MCF 10A (cell line): ENCODE measurements at regions not wholly inside any gene's neighbourhood (a gene's known extent, or its start where the extent isn't known, plus 50 kb on each side); places are given as distances from the start of the nearest gene placed in this dataset.
"Not testable (repeated sequence)": the region's sequence is repeated elsewhere in the genome, so short reads cannot be mapped to it uniquely, and the experiment has no call there.

Experiments used
- BruUV-seq: library from RNA; stranded (reverse); fragments of 400-500 nt; replicated peaks from 2 replicates; lab custom pipeline; 2021; lab: Mats Ljungman, UMichigan
- CTCF ChIA-PET: fragments of 300-600 bp; sonication (Branson Sonifier 250); formaldehyde crosslinking; extraction: SDS; loops from one replicate; lab custom pipeline; 2021; ENCODE audit warnings: antibody characterized with exemption, inconsistent platforms; lab: Yijun Ruan, JAX
- POLR2A ChIA-PET: fragments of 300-600, 350-650 bp; sonication (Branson Sonifier 250); formaldehyde crosslinking; extraction: SDS; loops from one replicate; lab custom pipeline; 2020; ENCODE audit warnings: antibody characterized with exemption, inconsistent platforms; lab: Yijun Ruan, JAX
- DNase-seq: peaks from one replicate; pipeline ENCODE4 v3.0.0-alpha.2; 2018; ENCODE audit not compliant: unreplicated experiment
- H3K27ac Mint-ChIP-seq: one replicate; pipeline ENCODE4 v1.8.0; 2022; ENCODE audit warnings: mild to moderate bottlenecking, low read depth, mixed read lengths; ENCODE audit not compliant: unreplicated experiment
- H3K27me3 Mint-ChIP-seq: one replicate; pipeline ENCODE4 v1.8.0; 2022; ENCODE audit warnings: mixed read lengths; ENCODE audit not compliant: insufficient read depth, unreplicated experiment
- H3K36me3 Mint-ChIP-seq: one replicate; pipeline ENCODE4 v1.8.0; 2022; ENCODE audit warnings: mild to moderate bottlenecking, moderate library complexity, mixed read lengths; ENCODE audit not compliant: insufficient read depth, unreplicated experiment
- H3K4me1 Mint-ChIP-seq: one replicate; pipeline ENCODE4 v1.8.0; 2022; ENCODE audit warnings: mixed read lengths; ENCODE audit not compliant: insufficient read depth, unreplicated experiment
- H3K4me3 Mint-ChIP-seq: one replicate; pipeline ENCODE4 v1.8.0; 2022; ENCODE audit warnings: mild to moderate bottlenecking, moderate library complexity, mixed read lengths; ENCODE audit not compliant: unreplicated experiment
- H3K9me3 Mint-ChIP-seq: one replicate; pipeline ENCODE4 v1.8.0; 2022; ENCODE audit warnings: mixed read lengths; ENCODE audit not compliant: unreplicated experiment
- CTCF ChIP-seq: fragments of 200-600 bp; IDR thresholded peaks from one replicate; pipeline ENCODE4 v1.8.0; 2022; ENCODE audit warnings: antibody characterized with exemption, mild to moderate bottlenecking; ENCODE audit not compliant: unreplicated experiment
- intact Hi-C: fragments of 100-400 bp; cut with micrococcal nuclease; formaldehyde crosslinking; loops from 2 replicates; pipeline ENCODE4 v1.14.1; 2022

DNA sequence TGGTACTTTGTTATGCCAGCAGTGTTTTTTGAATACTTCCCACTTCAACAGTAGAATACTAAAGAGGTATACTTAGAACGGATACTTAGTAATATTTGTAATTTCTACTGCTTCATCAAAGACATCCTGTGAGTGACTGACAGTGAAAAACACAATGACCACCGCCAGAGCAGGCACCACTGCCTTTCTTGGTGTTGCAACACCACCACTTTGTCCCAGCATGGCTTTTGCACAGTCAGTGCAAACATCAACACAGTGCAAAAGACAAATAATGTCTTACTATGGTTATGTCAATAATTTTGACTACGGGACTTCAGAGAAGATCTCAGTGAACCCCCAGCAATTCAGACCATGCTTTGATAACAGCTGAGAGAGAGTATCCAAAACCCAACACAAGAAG lies 220.5 kb downstream of the RBM26 start:
- intact Hi-C loops, result no loop called here
- POLR2A ChIA-PET, result interaction anchor here (0.6 kb wide), 2 partner anchors 17 to 526 kb away, joined by 3 read pairs; no protein-coding TSS in a partner anchor
- CTCF ChIA-PET, result no interaction called here
- Mint-ChIP-seq H3K27me3 (no peaks in the 10 kb centered on the region), H3K4me1 (no peaks in the 10 kb centered on the region), H3K36me3 (no peaks in the 10 kb centered on the region), H3K9me3 (no peaks in the 10 kb centered on the region), H3K27ac (no peak overlapping the region), H3K4me3 (no peak overlapping the region)
- no peak for DNase-seq
- no peak for TF ChIP-seq CTCF
- no TSS peak for BruUV-seq

- no TSS peak for BruUV-seq
- no peak for TF ChIP-seq CTCF
- ChIA-PET CTCF (interaction anchor here (0.6 kb wide), 1 partner anchor 64 kb away, joined by 4 read pairs; no protein-coding TSS in a partner anchor), POLR2A (no interaction called here)
- Mint-ChIP-seq H3K4me1 (no peaks in the 10 kb centered on the region), H3K36me3 (no peaks in the 10 kb centered on the region), H3K9me3 (no peaks in the 10 kb centered on the region), H3K27ac (no peak overlapping the region), H3K4me3 (no peak overlapping the region), H3K27me3 (peaks cover 2% of the 10 kb centered on the region)
- DNase-seq, result no peak
- intact Hi-C loops, result no loop called here
Observed at GRCh38 chr13:79183231-79183630, 222.8 kb downstream of the RBM26 start.

- not testable (repeated sequence) for BruUV-seq
Observed at GRCh38 chr13:79173691-79174090, 232.4 kb downstream of the RBM26 start.

GRCh38 chr13:79172924-79173323 lies 233.1 kb downstream of the RBM26 start:
- H3K4me1 Mint-ChIP-seq, H3K36me3 Mint-ChIP-seq, H3K27ac Mint-ChIP-seq, POLR2A ChIA-PET, DNase-seq, BruUV-seq, intact Hi-C loops, H3K9me3 Mint-ChIP-seq, H3K4me3 Mint-ChIP-seq: not testable (repeated sequence)
- peaks cover 19% of the 10 kb centered on the region for H3K27me3 Mint-ChIP-seq
- CTCF ChIA-PET, result interaction anchor here (0.7 kb wide), 1 partner anchor 929 kb away, joined by 3 read pairs; no protein-coding TSS in a partner anchor

More at GRCh38 chr13:79173691-79174090, 232.4 kb downstream of the RBM26 start:
- H3K27ac Mint-ChIP-seq, H3K36me3 Mint-ChIP-seq, DNase-seq, POLR2A ChIA-PET, H3K4me1 Mint-ChIP-seq, H3K4me3 Mint-ChIP-seq, CTCF ChIA-PET, H3K9me3 Mint-ChIP-seq, intact Hi-C loops: not testable (repeated sequence)
- H3K27me3 Mint-ChIP-seq, result peaks cover 24% of the 10 kb centered on the region

DNA sequence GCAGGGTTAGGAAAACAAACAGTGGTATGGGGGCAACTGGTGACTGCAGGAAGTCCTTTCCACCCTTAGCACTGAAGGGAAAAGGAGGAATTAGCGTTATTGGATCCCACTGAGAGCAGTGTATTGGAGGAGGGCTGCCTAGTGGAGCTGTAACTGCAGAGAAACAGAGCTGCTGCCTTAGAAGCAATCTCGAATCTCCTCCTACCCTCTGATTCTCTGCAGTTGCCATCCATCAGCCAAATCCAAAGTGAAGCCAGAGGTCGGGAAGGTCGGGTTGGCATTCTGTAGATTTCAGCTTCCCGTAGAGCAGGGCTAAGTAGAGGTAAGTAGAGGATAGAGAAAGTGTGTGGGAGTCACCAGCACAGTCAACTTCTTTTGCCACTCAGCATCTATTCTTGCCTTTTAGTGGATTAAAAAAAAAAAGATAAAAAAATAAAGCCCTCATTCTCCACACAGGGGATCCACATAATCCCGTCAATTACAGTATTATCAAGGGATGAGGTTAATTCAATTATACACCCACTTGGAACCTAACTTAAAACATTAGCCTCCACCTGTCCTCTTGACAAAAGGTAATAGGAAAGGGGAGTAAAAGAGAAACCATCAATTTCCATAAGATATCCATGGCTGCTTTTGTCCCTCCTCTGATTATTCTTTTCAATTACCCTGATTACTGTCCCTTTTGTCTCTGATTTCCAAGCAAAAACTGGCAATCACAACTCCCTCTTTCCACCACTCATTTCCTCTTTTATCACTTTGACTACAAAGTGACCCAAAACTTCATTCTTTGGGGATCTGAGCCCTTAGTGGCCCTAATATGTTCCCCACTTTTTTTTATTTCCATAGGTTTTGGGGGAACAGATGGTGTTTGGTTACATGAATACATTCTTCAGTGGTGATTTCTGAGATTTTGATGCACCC lies 234.7 kb downstream of the RBM26 start:
- H3K27ac Mint-ChIP-seq, result no peak overlapping the region
- BruUV-seq, result no TSS peak
- TF ChIP-seq CTCF, result no peak
- H3K36me3 Mint-ChIP-seq, result no peaks in the 10 kb centered on the region
- ChIA-PET POLR2A (interaction anchor here (0.6 kb wide), 1 partner anchor 9 kb away, joined by 5 read pairs; no protein-coding TSS in a partner anchor), CTCF (no interaction called here)
- peaks cover 4% of the 10 kb centered on the region for H3K27me3 Mint-ChIP-seq
- peaks cover 5% of the 10 kb centered on the region for H3K9me3 Mint-ChIP-seq
- no peak for DNase-seq
- intact Hi-C loops, result no loop called here
- H3K4me1 Mint-ChIP-seq, result no peaks in the 10 kb centered on the region
- H3K4me3 Mint-ChIP-seq, result no peak overlapping the region
